ENCODE measurements at regions not wholly inside any gene's neighbourhood (a gene's known extent, or its start where the extent isn't known, plus 50 kb on each side); places are given as distances from the start of the nearest gene placed in this dataset.
"Not testable (repeated sequence)": the region's sequence is repeated elsewhere in the genome, so short reads cannot be mapped to it uniquely, and the experiment has no call there.

- Histone ChIP-seq H3K4me3 (ENCODE audit: low read length) (no peak overlapping the region), H3K9me3 (ENCODE audit: control insufficient read depth, low read length) (no peaks in the 10 kb centered on the region), H3K27me3 (ENCODE audit: control insufficient read depth, insufficient read depth) (no peaks in the 10 kb centered on the region), H3K27ac (ENCODE audit: low read length) (no peak overlapping the region), H3K4me1 (ENCODE audit: control insufficient read depth, insufficient read depth, low read length) (no peaks in the 10 kb centered on the region)
- intact Hi-C loops (cut with DNase I) = no loop called here
- ATAC-seq = no peak
- no peak for DNase-seq
- WGBS = 50% methylated on average over 2 of the region's 2 CpGs
Observed at GRCh38 chrX:101823236-101823635, 108.6 kb downstream of the ZMAT1 start.

- DNase-seq; ATAC-seq; intact Hi-C loops (cut with DNase I); H3K27ac ChIP-seq (ENCODE audit: low read length); H3K9me3 ChIP-seq (ENCODE audit: control insufficient read depth, low read length); H3K4me1 ChIP-seq (ENCODE audit: control insufficient read depth, insufficient read depth, low read length); H3K27me3 ChIP-seq (ENCODE audit: control insufficient read depth, insufficient read depth); H3K4me3 ChIP-seq (ENCODE audit: low read length): not testable (repeated sequence)
- 100% methylated on average over 1 of the region's 1 CpG for WGBS
Observed at GRCh38 chrX:101817739-101818138, 114.1 kb downstream of the ZMAT1 start.

- H3K9me3 ChIP-seq (ENCODE audit: control insufficient read depth, low read length) = no peaks in the 10 kb centered on the region
- no peaks in the 10 kb centered on the region for H3K4me1 ChIP-seq (ENCODE audit: control insufficient read depth, insufficient read depth, low read length)
- ATAC-seq (no peak), DNase-seq (peak in 1 of 3 donors; percentile 23)
- intact Hi-C loops (cut with DNase I) = no loop called here
- WGBS = 76% methylated on average over 6 of the region's 6 CpGs
- H3K4me3 ChIP-seq (ENCODE audit: low read length) = no peak overlapping the region
- H3K27ac ChIP-seq (ENCODE audit: low read length) = no peak overlapping the region
- no peaks in the 10 kb centered on the region for H3K27me3 ChIP-seq (ENCODE audit: control insufficient read depth, insufficient read depth)
Observed at GRCh38 chrX:101813200-101813599, 118.6 kb downstream of the ZMAT1 start.

GRCh38 chrX:101803451-101803850, 128.4 kb downstream of the ZMAT1 start:
- DNase-seq = no peak
- Histone ChIP-seq H3K27me3 (ENCODE audit: control insufficient read depth, insufficient read depth) (no peaks in the 10 kb centered on the region), H3K9me3 (ENCODE audit: control insufficient read depth, low read length) (no peaks in the 10 kb centered on the region), H3K4me1 (ENCODE audit: control insufficient read depth, insufficient read depth, low read length) (no peaks in the 10 kb centered on the region), H3K27ac (ENCODE audit: low read length) (no peak overlapping the region), H3K4me3 (ENCODE audit: low read length) (no peak overlapping the region)
- intact Hi-C loops (cut with DNase I) = loop anchor here in 1 of 4 donors (10.0 kb wide), 1 partner anchor 389 kb away; no protein-coding TSS in a partner anchor
- no peak for ATAC-seq
- 4% methylated on average over 2 of the region's 2 CpGs for WGBS

- 4% methylated on average over 3 of the region's 3 CpGs for WGBS
- ATAC-seq (peak; percentile 99 to 100), DNase-seq (peak; percentile 81 to 90 (median 90))
- Histone ChIP-seq H3K9me3 (ENCODE audit: control insufficient read depth, low read length) (no peaks in the 10 kb centered on the region), H3K27ac (ENCODE audit: low read length) (no peak overlapping the region), H3K4me3 (ENCODE audit: low read length) (peak overlapping the region; percentile 36), H3K27me3 (ENCODE audit: control insufficient read depth, insufficient read depth) (no peaks in the 10 kb centered on the region), H3K4me1 (ENCODE audit: control insufficient read depth, insufficient read depth, low read length) (no peaks in the 10 kb centered on the region)
- intact Hi-C loops (cut with DNase I) = loop anchor here in 3 of 4 donors (5.0 to 10.0 kb wide), 2 partner anchors 202 to 205 kb away; no protein-coding TSS in a partner anchor
Observed at GRCh38 chrX:101799387-101799786, 132.4 kb downstream of the ZMAT1 start.

GRCh38 chrX:101787934-101788333, 128.3 kb upstream of the ARMCX2 start:
- no peaks in the 10 kb centered on the region for H3K9me3 ChIP-seq (ENCODE audit: control insufficient read depth, low read length)
- H3K27me3 ChIP-seq (ENCODE audit: control insufficient read depth, insufficient read depth) = no peaks in the 10 kb centered on the region
- H3K4me3 ChIP-seq (ENCODE audit: low read length) = no peak overlapping the region
- DNase-seq = no peak
- no peak for ATAC-seq
- H3K4me1 ChIP-seq (ENCODE audit: control insufficient read depth, insufficient read depth, low read length) = no peaks in the 10 kb centered on the region
- WGBS = 95% methylated on average over 1 of the region's 1 CpG
- intact Hi-C loops (cut with DNase I) = no loop called here
- no peak overlapping the region for H3K27ac ChIP-seq (ENCODE audit: low read length)

- H3K4me3 ChIP-seq (ENCODE audit: low read length) = no peak overlapping the region
- H3K27me3 ChIP-seq (ENCODE audit: control insufficient read depth, insufficient read depth) = no peaks in the 10 kb centered on the region
- no peak for ATAC-seq
- no peaks in the 10 kb centered on the region for H3K9me3 ChIP-seq (ENCODE audit: control insufficient read depth, low read length)
- H3K4me1 ChIP-seq (ENCODE audit: control insufficient read depth, insufficient read depth, low read length) = no peaks in the 10 kb centered on the region
- WGBS = 30% methylated on average over 1 of the region's 1 CpG
- no peak overlapping the region for H3K27ac ChIP-seq (ENCODE audit: low read length)
- intact Hi-C loops (cut with DNase I) = no loop called here
- no peak for DNase-seq
Observed at GRCh38 chrX:101785142-101785541, 125.5 kb upstream of the ARMCX2 start.

- H3K27ac ChIP-seq (ENCODE audit: low read length); H3K4me3 ChIP-seq (ENCODE audit: low read length); ATAC-seq; DNase-seq; H3K9me3 ChIP-seq (ENCODE audit: control insufficient read depth, low read length); intact Hi-C loops (cut with DNase I); H3K4me1 ChIP-seq (ENCODE audit: control insufficient read depth, insufficient read depth, low read length); H3K27me3 ChIP-seq (ENCODE audit: control insufficient read depth, insufficient read depth): not testable (repeated sequence)
- WGBS = 90% methylated on average over 19 of the region's 19 CpGs
Observed at GRCh38 chrX:101780421-101780820, 120.8 kb upstream of the ARMCX2 start.

GRCh38 chrX:101774340-101774739, 114.7 kb upstream of the ARMCX2 start:
- Histone ChIP-seq H3K27ac (ENCODE audit: low read length) (no peak overlapping the region), H3K4me1 (ENCODE audit: control insufficient read depth, insufficient read depth, low read length) (no peaks in the 10 kb centered on the region), H3K27me3 (ENCODE audit: control insufficient read depth, insufficient read depth) (no peaks in the 10 kb centered on the region), H3K4me3 (ENCODE audit: low read length) (no peak overlapping the region), H3K9me3 (ENCODE audit: control insufficient read depth, low read length) (no peaks in the 10 kb centered on the region)
- 88% methylated on average over 1 of the region's 1 CpG for WGBS
- ATAC-seq = no peak
- intact Hi-C loops (cut with DNase I) = no loop called here
- DNase-seq = no peak

- Histone ChIP-seq H3K4me3 (ENCODE audit: low read length) (no peak overlapping the region), H3K4me1 (ENCODE audit: control insufficient read depth, insufficient read depth, low read length) (no peaks in the 10 kb centered on the region), H3K27ac (ENCODE audit: low read length) (no peak overlapping the region), H3K27me3 (ENCODE audit: control insufficient read depth, insufficient read depth) (no peaks in the 10 kb centered on the region), H3K9me3 (ENCODE audit: control insufficient read depth, low read length) (no peaks in the 10 kb centered on the region)
- intact Hi-C loops (cut with DNase I) = no loop called here
- ATAC-seq = no peak
- WGBS = 64% methylated on average over 4 of the region's 4 CpGs
- DNase-seq = no peak
Observed at GRCh38 chrX:101764538-101764937, 104.9 kb upstream of the ARMCX2 start.

GRCh38 chrX:101759000-101759399, 99.3 kb upstream of the ARMCX2 start:
- Histone ChIP-seq H3K9me3 (ENCODE audit: control insufficient read depth, low read length) (no peaks in the 10 kb centered on the region), H3K4me1 (ENCODE audit: control insufficient read depth, insufficient read depth, low read length) (no peaks in the 10 kb centered on the region), H3K27ac (ENCODE audit: low read length) (no peak overlapping the region), H3K27me3 (ENCODE audit: control insufficient read depth, insufficient read depth) (no peaks in the 10 kb centered on the region), H3K4me3 (ENCODE audit: low read length) (no peak overlapping the region)
- DNase-seq (peak in 2 of 3 donors; percentile 26 to 53), ATAC-seq (peak; percentile 76 to 82)
- intact Hi-C loops (cut with DNase I) = no loop called here
- 0% methylated on average over 1 of the region's 1 CpG for WGBS

- H3K4me1 ChIP-seq (ENCODE audit: control insufficient read depth, insufficient read depth, low read length) = no peaks in the 10 kb centered on the region
- WGBS = 90% methylated on average over 4 of the region's 4 CpGs
- H3K4me3 ChIP-seq (ENCODE audit: low read length) = no peak overlapping the region
- H3K9me3 ChIP-seq (ENCODE audit: control insufficient read depth, low read length) = no peaks in the 10 kb centered on the region
- DNase-seq (no peak), ATAC-seq (no peak)
- H3K27me3 ChIP-seq (ENCODE audit: control insufficient read depth, insufficient read depth) = no peaks in the 10 kb centered on the region
- intact Hi-C loops (cut with DNase I) = no loop called here
- no peak overlapping the region for H3K27ac ChIP-seq (ENCODE audit: low read length)
Observed at GRCh38 chrX:101750744-101751143, 91.1 kb upstream of the ARMCX2 start.
